ENCODE measurements at regions not wholly inside any gene's neighbourhood (a gene's known extent, or its start where the extent isn't known, plus 50 kb on each side); places are given as distances from the start of the nearest gene placed in this dataset.

- TF ChIP-seq, protein P1, sequence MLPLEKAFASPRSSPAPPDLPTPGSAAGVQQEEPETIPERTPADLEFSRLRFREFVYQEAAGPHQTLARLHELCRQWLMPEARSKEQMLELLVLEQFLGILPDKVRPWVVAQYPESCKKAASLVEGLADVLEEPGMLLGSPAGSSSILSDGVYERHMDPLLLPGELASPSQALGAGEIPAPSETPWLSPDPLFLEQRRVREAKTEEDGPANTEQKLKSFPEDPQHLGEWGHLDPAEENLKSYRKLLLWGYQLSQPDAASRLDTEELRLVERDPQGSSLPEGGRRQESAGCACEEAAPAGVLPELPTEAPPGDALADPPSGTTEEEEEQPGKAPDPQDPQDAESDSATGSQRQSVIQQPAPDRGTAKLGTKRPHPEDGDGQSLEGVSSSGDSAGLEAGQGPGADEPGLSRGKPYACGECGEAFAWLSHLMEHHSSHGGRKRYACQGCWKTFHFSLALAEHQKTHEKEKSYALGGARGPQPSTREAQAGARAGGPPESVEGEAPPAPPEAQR (tag by site-specific recombination; IDR thresholded peaks at IDR 0.05): no peak
- TF ChIP-seq CTCF (tag by site-specific recombination; IDR thresholded peaks at IDR 0.05) (no peak), ZNF473 (tag by site-specific recombination; IDR thresholded peaks at IDR 0.05) (no peak), ZFP41 (tag by site-specific recombination; IDR thresholded peaks at IDR 0.05; ENCODE audit: borderline replicate concordance) (no peak), ZNF37A (tag by site-specific recombination; IDR thresholded peaks at IDR 0.05) (no peak)
- TF ChIP-seq, protein P2, sequence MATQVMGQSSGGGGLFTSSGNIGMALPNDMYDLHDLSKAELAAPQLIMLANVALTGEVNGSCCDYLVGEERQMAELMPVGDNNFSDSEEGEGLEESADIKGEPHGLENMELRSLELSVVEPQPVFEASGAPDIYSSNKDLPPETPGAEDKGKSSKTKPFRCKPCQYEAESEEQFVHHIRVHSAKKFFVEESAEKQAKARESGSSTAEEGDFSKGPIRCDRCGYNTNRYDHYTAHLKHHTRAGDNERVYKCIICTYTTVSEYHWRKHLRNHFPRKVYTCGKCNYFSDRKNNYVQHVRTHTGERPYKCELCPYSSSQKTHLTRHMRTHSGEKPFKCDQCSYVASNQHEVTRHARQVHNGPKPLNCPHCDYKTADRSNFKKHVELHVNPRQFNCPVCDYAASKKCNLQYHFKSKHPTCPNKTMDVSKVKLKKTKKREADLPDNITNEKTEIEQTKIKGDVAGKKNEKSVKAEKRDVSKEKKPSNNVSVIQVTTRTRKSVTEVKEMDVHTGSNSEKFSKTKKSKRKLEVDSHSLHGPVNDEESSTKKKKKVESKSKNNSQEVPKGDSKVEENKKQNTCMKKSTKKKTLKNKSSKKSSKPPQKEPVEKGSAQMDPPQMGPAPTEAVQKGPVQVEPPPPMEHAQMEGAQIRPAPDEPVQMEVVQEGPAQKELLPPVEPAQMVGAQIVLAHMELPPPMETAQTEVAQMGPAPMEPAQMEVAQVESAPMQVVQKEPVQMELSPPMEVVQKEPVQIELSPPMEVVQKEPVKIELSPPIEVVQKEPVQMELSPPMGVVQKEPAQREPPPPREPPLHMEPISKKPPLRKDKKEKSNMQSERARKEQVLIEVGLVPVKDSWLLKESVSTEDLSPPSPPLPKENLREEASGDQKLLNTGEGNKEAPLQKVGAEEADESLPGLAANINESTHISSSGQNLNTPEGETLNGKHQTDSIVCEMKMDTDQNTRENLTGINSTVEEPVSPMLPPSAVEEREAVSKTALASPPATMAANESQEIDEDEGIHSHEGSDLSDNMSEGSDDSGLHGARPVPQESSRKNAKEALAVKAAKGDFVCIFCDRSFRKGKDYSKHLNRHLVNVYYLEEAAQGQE (tag by site-specific recombination; IDR thresholded peaks at IDR 0.05): no peak
Observed at GRCh38 chr18:46246101-46246500, 141.9 kb downstream of the HAUS1 start.
